ENCODE measurements at regions not wholly inside any gene's neighbourhood (a gene's known extent, or its start where the extent isn't known, plus 50 kb on each side); places are given as distances from the start of the nearest gene placed in this dataset.
A peak's percentile ranks its signal among the peaks of the same experiment; 100 is the strongest.

- TF ChIP-seq BCLAF1 (IDR thresholded peaks at IDR 0.05) (no peak), CENPX (CRISPR knock-in tag; IDR thresholded peaks at IDR 0.05) (no peak), TAF15 (IDR thresholded peaks at IDR 0.05; ENCODE audit: low read depth, low read length, poor library complexity, severe bottlenecking) (no peak), STAT5B (CRISPR knock-in tag; IDR thresholded peaks at IDR 0.05) (no peak), XRCC5 (optimal IDR thresholded peaks at IDR 0.05; ENCODE audit: low read length) (no peak), PHF21A (CRISPR knock-in tag; IDR thresholded peaks at IDR 0.05) (no peak), ZNF260 (CRISPR knock-in tag; IDR thresholded peaks at IDR 0.05; ENCODE audit: borderline replicate concordance, low read depth) (no peak), GABPB1 (CRISPR knock-in tag; IDR thresholded peaks at IDR 0.05) (no peak), RNF2 (conservative IDR thresholded peaks at IDR 0.05; ENCODE audit: low read depth) (no peak), KDM3A (CRISPR knock-in tag; IDR thresholded peaks at IDR 0.05; ENCODE audit: low read depth) (no peak), THRA (CRISPR knock-in tag; IDR thresholded peaks at IDR 0.05; ENCODE audit: borderline replicate concordance) (peak; percentile 73; the same call in 1 of the 2 replicates), ZNF570 (CRISPR knock-in tag; IDR thresholded peaks at IDR 0.05; ENCODE audit: borderline replicate concordance) (no peak), ZFP37 (CRISPR knock-in tag; IDR thresholded peaks at IDR 0.05; ENCODE audit: borderline replicate concordance) (no peak), SIX4 (CRISPR knock-in tag; IDR thresholded peaks at IDR 0.05) (peak; percentile 30; the same call in 1 of the 2 replicates), ELF3 (CRISPR knock-in tag; IDR thresholded peaks at IDR 0.05) (no peak), FOXO1 (CRISPR knock-in tag; IDR thresholded peaks at IDR 0.05) (peak; percentile 72; the same call in 1 of the 2 replicates)
- TF ChIP-seq, protein P1, sequence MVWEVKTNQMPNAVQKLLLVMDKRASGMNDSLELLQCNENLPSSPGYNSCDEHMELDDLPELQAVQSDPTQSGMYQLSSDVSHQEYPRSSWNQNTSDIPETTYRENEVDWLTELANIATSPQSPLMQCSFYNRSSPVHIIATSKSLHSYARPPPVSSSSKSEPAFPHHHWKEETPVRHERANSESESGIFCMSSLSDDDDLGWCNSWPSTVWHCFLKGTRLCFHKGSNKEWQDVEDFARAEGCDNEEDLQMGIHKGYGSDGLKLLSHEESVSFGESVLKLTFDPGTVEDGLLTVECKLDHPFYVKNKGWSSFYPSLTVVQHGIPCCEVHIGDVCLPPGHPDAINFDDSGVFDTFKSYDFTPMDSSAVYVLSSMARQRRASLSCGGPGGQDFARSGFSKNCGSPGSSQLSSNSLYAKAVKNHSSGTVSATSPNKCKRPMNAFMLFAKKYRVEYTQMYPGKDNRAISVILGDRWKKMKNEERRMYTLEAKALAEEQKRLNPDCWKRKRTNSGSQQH (CRISPR knock-in tag; IDR thresholded peaks at IDR 0.05; ENCODE audit: low read depth), result no peak
- TF ChIP-seq, protein P2, sequence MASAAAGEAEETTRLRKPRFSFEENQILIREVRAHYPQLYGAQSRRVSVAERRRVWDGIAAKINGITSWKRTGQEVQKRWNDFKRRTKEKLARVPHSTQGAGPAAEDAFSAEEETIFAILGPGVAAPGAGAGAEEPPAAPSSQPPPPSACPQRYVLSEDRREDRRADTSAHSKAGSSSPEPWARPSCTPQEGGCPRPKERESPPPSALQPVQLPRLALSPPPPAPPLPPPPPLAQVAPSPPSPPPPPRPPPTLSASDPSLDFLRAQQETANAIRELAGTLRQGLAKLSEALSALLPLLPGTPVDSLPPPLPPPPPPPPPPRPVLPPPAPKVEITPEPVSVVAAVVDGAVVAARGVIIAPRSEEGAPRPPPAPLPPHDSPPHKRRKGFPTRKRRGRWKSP (CRISPR knock-in tag; IDR thresholded peaks at IDR 0.05), result no peak
- TF ChIP-seq, protein P3, sequence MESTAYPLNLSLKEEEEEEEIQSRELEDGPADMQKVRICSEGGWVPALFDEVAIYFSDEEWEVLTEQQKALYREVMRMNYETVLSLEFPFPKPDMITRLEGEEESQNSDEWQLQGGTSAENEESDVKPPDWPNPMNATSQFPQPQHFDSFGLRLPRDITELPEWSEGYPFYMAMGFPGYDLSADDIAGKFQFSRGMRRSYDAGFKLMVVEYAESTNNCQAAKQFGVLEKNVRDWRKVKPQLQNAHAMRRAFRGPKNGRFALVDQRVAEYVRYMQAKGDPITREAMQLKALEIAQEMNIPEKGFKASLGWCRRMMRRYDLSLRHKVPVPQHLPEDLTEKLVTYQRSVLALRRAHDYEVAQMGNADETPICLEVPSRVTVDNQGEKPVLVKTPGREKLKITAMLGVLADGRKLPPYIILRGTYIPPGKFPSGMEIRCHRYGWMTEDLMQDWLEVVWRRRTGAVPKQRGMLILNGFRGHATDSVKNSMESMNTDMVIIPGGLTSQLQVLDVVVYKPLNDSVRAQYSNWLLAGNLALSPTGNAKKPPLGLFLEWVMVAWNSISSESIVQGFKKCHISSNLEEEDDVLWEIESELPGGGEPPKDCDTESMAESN (CRISPR knock-in tag; conservative IDR thresholded peaks at IDR 0.05), result no peak
- TF ChIP-seq, protein P4, sequence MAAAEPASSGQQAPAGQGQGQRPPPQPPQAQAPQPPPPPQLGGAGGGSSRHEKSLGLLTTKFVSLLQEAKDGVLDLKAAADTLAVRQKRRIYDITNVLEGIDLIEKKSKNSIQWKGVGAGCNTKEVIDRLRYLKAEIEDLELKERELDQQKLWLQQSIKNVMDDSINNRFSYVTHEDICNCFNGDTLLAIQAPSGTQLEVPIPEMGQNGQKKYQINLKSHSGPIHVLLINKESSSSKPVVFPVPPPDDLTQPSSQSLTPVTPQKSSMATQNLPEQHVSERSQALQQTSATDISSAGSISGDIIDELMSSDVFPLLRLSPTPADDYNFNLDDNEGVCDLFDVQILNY (CRISPR knock-in tag; conservative IDR thresholded peaks at IDR 0.05), result no peak
Measured at GRCh38 chr4:119729835-119730670, 101.4 kb upstream of the PDE5A start (continued).
